Hematopoietic multipotent progenitor cell treated with erythropoietin and hydrocortisone succinate and interleukin-3 and kit ligand, for 6 days (in vitro differentiated cells): ENCODE measurements at regions not wholly inside any gene's neighbourhood (a gene's known extent, or its start where the extent isn't known, plus 50 kb on each side); places are given as distances from the start of the nearest gene placed in this dataset.

Source experiments
- DNase-seq: peaks from one replicate; pipeline ENCODE4 v3.0.0-alpha.2; 2015

GRCh38 chr13:60757501-60758215 lies 360.6 kb downstream of the TDRD3 start:
- DNase-seq = no peak

DNA sequence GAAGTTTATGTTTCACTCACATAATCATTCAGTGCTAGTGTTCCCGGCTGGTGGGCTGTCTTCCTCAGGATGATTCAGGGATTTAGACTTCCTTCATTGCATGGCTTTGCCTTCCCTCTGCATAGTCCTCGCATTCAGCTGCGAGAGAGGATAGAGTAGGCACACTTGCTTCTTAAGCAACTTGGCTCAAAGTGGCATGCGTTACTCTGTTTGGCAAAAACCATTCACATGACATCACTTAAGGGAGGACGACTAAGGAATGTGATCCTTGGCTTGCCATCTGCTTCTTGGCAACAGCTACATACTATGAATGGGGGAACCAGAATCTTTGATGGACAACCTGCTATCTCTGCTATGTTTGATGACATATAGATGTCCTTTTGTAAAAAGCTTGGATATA lies 359.3 kb downstream of the TDRD3 start:
- DNase-seq = no peak

DNA sequence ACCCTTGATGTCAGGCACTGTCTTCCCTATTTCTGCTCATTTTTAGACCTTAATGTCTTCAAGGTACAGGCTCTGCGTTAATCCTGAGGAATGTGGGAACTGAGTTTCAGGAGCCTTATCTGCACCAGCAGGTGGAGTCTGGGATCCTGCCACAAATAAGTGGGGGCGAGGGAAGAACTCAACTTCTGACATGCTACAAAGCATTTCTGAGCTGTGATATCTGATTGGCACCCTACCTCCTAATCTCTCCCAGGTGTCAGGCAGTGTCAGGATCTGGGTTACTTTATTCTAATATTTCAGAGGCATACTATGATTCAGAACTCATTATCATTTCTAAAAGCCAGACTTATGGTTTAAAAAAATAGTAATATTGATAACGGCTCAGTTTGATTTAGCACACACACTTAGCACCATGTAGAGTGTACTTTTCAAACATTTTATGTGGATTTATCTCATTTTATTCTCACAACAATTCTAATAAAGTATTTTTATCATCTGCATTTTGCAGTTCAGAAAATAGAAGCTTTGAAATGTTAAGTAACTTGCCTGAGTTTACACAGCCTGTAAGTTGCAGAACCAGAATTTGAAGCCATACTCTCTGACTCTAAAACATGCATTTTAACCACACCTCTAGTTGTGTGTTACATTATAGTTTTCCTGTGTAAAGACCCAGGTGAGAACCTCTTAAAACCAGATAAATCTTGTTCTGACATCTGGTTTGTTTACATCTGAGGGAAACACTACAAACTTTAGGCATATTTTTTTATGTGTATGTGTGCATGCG lies 358.6 kb downstream of the TDRD3 start:
- DNase-seq = no peak

- DNase-seq = peak; percentile 2
Measured at GRCh38 chr13:60754211-60755090, 357.4 kb downstream of the TDRD3 start.

GRCh38 chr13:60753641-60754040 lies 356.6 kb downstream of the TDRD3 start:
- DNase-seq = no peak

- DNase-seq = no peak
Measured at GRCh38 chr13:60745343-60745742, 348.3 kb downstream of the TDRD3 start.

- DNase-seq = no peak
Measured at GRCh38 chr13:60733933-60734332, 336.9 kb downstream of the TDRD3 start.

DNA sequence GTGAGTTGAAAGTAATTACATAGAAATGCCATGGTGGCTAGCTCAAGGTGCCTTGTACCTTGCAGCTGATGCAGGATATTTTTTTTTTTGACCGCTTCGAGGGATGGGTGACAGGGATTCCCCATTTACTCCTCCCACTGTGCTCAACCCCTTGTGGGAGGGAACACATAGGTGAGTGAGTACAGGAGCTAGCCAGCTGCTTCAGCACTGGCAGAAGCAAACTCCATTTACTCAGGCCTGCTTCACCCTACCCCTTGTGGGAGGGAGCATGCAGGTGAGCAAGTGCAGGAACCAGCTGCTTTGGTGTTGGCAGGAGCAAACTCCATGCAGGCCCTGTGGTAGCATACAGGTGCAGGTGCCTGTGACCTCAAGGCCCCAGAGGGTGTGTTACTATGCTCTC lies 330.1 kb downstream of the TDRD3 start:
- no peak for DNase-seq

DNA sequence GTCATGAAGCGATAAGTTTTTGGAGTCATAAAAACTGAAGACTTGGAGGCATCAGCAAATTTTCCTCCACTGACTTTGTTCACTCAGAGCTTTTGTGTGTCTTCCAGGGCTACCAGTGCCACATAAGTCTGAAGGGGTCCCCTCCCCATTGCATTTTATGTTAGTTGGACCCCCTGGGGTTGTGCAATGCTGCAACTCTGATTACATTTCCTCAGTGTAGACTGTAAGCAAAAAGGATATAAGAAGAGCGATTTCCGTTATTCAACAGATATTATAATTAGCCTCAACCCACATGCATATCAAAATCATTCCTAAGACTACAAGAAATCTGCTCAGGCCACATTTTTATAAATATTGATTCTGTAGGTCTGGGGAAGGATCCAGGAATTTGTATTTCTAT lies 324.0 kb downstream of the TDRD3 start:
- no peak for DNase-seq

- no peak for DNase-seq
Measured at GRCh38 chr13:60720590-60720989, 323.6 kb downstream of the TDRD3 start.

GRCh38 chr13:60716313-60716712 lies 319.3 kb downstream of the TDRD3 start:
- DNase-seq = no peak

DNA sequence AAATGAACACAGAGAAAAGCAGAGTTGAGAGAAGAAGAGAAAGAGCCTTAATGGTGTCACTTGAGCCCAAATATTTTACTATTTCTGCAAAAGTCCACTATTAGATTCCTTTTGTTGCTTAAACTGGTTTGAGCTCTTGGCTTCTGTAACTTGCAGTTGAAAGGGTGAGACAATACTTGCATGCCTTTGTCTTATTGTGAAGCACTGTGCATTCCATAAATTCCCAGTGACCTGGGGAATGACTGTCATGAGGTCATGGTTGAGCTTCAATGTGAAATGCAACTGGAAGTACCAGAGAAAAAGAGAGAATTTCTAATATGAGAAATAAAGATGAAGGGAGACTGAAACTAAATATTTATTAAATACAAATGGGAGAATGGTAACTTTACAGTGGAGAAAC lies 310.9 kb downstream of the TDRD3 start:
- no peak for DNase-seq

GRCh38 chr13:60701895-60702294 lies 304.9 kb downstream of the TDRD3 start:
- no peak for DNase-seq

- DNase-seq = no peak
Measured at GRCh38 chr13:60700994-60701393, 304.0 kb downstream of the TDRD3 start.

DNA sequence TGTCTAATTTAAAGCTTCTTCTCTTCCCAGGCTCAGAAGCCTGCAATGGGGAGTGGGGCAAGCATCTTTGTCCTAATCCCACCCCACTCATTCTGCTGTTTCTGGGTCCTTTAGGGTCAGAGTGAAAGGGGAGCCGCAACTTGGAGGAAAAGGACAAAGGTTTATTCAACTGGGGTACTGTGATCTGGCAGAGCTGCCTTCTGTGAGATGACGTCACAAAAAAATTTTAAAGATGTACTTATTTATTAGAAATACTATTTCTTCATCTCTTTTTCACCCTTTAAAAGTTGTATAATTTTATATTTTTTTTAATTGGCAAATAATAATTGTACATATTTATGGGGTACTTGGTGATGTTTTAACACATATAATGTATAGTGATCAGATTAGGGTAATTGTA lies 302.6 kb downstream of the TDRD3 start:
- DNase-seq = no peak

GRCh38 chr13:60696602-60697001 lies 299.6 kb downstream of the TDRD3 start:
- DNase-seq = no peak

DNA sequence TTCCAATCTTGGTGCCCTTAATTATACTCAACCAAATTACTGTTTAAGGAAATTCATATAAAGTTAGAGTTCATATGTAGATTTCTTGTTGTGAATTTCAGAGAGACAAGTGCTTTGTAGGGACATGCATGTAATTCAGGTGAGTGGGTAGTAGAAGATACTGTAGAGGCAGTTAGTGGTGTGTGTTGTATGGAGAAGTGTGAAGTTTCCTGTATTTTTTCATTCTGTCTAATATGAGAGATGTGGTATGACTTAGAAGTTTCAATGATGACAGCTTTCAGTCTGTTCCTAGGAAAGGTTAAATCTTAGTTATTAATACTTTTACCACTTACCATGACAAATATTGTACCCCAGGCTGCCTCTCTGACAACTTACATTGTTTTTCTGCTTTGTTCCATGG lies 294.2 kb downstream of the TDRD3 start:
- no peak for DNase-seq

DNA sequence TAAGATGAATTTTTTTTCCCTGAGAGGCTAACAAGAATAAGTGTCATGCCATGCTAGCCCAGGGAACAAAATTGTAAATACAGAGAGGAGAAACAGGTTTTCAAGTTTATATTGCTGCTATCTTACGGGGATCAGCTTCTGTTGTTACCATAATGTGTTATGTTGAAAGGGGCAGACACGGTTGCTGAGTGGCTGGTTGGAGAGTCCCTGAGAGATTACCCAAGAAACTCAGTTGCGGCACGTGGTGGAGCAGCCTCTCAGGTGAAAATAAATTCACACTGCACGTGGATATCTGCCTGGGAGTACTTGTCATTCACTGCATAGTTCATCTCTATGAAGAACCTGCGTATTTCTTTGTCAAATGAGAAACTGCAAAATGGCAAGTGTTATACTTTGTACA lies 293.6 kb downstream of the TDRD3 start:
- no peak for DNase-seq

GRCh38 chr13:60689571-60689970 lies 292.6 kb downstream of the TDRD3 start:
- no peak for DNase-seq

DNA sequence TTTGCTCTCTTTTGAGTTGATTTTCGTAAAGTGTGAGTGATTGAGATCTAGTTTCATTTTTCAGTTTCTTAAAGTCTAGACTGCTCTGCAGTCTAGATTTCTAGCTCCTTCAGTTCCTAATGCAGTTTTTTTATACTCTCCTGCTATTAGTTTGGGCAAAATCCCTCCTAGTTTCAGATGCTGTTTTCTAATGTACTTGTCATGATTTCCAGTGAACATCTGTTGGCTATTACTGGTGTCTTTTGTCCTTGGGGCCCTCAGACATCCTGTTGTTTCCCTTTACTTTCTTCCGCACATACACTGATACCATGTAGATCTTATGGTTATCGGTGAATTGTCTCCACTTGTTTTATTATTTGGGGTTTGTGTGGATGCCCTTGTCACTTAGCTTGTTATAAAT lies 292.1 kb downstream of the TDRD3 start:
- no peak for DNase-seq

DNA sequence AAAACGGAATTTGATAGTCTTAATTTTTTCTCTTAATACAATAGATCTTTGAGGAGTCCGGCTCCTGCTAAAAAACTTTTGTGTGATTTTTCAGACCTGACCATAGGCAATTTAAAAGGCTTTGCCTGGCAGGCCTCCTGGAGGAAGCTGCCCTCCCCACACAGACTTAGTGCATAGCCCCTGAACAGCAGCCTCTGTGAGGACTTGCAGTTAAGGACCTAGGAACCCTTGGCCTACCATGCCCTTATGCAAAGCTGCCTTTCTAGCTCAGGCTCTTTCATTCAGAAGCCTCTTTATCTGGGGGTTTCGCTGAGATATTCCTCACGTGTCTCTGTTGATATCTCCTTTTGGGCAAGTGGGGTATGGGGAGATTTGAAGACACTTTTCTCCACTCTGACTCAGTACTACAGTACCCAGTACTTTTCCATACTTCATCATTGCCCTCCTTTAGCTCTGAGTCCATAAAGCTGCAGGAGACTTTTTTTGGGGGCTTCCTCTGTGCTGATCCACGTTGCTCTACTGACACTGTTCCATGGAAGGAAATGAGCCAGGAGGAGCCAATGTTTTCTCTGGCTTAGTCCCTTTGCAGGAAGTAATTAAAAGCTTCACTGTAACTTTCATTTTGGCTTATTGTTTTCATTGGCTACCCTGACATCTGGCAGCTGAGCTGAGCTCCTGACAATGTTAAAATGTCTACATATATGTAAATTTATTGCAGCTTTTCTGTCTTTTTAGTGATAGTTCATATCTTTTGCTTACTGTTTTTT lies 283.1 kb downstream of the TDRD3 start:
- no peak for DNase-seq

DNA sequence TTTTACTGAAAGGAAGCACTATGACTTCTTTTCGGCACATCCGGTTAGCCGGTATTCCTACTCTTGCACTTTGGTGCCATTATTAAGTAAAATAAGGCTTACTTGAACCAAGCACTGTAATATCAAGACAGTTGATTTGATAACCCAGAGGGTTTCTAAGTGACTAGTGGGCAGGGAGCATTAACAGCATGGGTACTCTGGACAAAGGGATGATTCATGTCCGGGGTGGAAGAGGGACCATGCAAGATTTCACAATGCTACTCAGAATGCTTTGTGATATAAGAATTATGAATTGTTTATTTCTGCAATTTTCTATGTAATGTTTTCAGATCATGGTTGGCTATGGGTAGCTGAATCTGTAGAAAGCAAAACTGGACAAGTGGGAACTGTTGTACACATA lies 282.1 kb downstream of the TDRD3 start:
- no peak for DNase-seq

GRCh38 chr13:60671386-60671785 lies 274.4 kb downstream of the TDRD3 start:
- DNase-seq = no peak
